Prostate gland (tissue), 2 donors: ENCODE measurements at regions not wholly inside any gene's neighbourhood (a gene's known extent, or its start where the extent isn't known, plus 50 kb on each side); places are given as distances from the start of the nearest gene placed in this dataset.
"Not testable (repeated sequence)": the region's sequence is repeated elsewhere in the genome, so short reads cannot be mapped to it uniquely, and the experiment has no call there.

Experiments used
- DNase-seq: peaks from one replicate; pipeline ENCODE4 v3.0.0-alpha.2; 2019; ENCODE audit warnings: low spot score
- H3K27ac ChIP-seq, 2 donors: fragments of 200-600 bp; sonication (generic); 2 replicates each; pipeline ENCODE4 v1.5.1; 2017 to 2019
- H3K27me3 ChIP-seq: fragments of 200-600 bp; sonication (generic); replicated peaks from 2 replicates; pipeline ENCODE4 v1.5.1; 2019; ENCODE audit not compliant: insufficient read depth
- H3K36me3 ChIP-seq, 2 donors: fragments of 200-600 bp; sonication (generic); 1 replicate in 1 of 2; 2 replicates in 1 of 2; pipeline versions ENCODE4 v1.5.1 to v1.8.1; 2017 to 2019
- H3K4me1 ChIP-seq: fragments of 200-600 bp; sonication (generic); replicated peaks from 2 replicates; pipeline ENCODE4 v1.5.1; 2019
- H3K4me3 ChIP-seq, 2 donors: fragments of 200-600 bp; sonication (generic); 2 replicates each; pipeline ENCODE4 v1.5.1; 2017 to 2019
- H3K9me3 ChIP-seq: fragments of 200-600 bp; sonication (generic); 2 replicates; pipeline ENCODE4 v1.5.1; 2017
- CTCF ChIP-seq, 4 experiments: fragments of 200-600 bp in 2 of 4; fragments of 450-650 bp in 2 of 4; sonication (generic) in 2 of 4; IDR thresholded peaks; 1 replicate in 3 of 4; 2 replicates in 1 of 4; pipeline ENCODE4 v1.5.1; 2016 to 2019; ENCODE audit warnings: antibody characterized with exemption in 4 of 4, mild to moderate bottlenecking in 2 of 4, moderate library complexity in 2 of 4
- POLR2A ChIP-seq: fragments of 450-650 bp; IDR thresholded peaks from one replicate; pipeline ENCODE4 v1.6.1; 2016; ENCODE audit warnings: antibody characterized with exemption, mild to moderate bottlenecking
- POLR2AphosphoS5 ChIP-seq: sonication (generic); formaldehyde crosslinking; IDR thresholded peaks from one replicate; pipeline ENCODE4 v1.6.1; 2017; ENCODE audit warnings: antibody characterized with exemption
- WGBS: methylation state at CpG from one replicate; pipeline ENCODE4 v1.1.5; 2018; 5-methylcytosine and 5-hydroxymethylcytosine counted together
- intact Hi-C: fragments of 100-400 bp; cut with DNase I; formaldehyde crosslinking; loops from one replicate; pipeline ENCODE4 v1.14.2; 2022

GRCh38 chr20:5668529-5668868 lies 57.7 kb upstream of the GPCPD1 start:
- DNase-seq: peak; percentile 75
- no peaks in the 10 kb centered on the region for H3K36me3 ChIP-seq
- H3K27ac ChIP-seq: no peak overlapping the region
- no peak overlapping the region for H3K4me3 ChIP-seq
- WGBS: 56% methylated on average over 5 of the region's 5 CpGs
- intact Hi-C loops: no loop called here
- H3K4me1 ChIP-seq: no peaks in the 10 kb centered on the region
- H3K9me3 ChIP-seq: no peaks in the 10 kb centered on the region
- no peaks in the 10 kb centered on the region for H3K27me3 ChIP-seq
- TF ChIP-seq POLR2AphosphoS5 (peak; percentile 44), CTCF (IDR thresholded peaks at IDR 0.05) (no peak)

GRCh38 chr20:5667705-5668528 lies 57.1 kb upstream of the GPCPD1 start:
- no peak for TF ChIP-seq POLR2AphosphoS5
- Histone ChIP-seq H3K4me3 (no peak overlapping the region), H3K27me3 (no peaks in the 10 kb centered on the region), H3K9me3 (no peaks in the 10 kb centered on the region), H3K27ac (no peak overlapping the region), H3K36me3 (no peaks in the 10 kb centered on the region), H3K4me1 (no peaks in the 10 kb centered on the region)
- WGBS: 83% methylated on average over 4 of the region's 4 CpGs
- intact Hi-C loops: no loop called here
- no peak for DNase-seq

GRCh38 chr20:5665417-5665816 lies 54.6 kb upstream of the GPCPD1 start:
- DNase-seq: no peak
- Histone ChIP-seq H3K27ac (no peak overlapping the region), H3K36me3 (no peaks in the 10 kb centered on the region), H3K4me3 (no peak overlapping the region), H3K27me3 (no peaks in the 10 kb centered on the region), H3K4me1 (no peaks in the 10 kb centered on the region), H3K9me3 (no peaks in the 10 kb centered on the region)
- TF ChIP-seq POLR2AphosphoS5 (no peak), CTCF (IDR thresholded peaks at IDR 0.05) (no peak), POLR2A (no peak)
- 94% methylated on average over 2 of the region's 2 CpGs for WGBS
- intact Hi-C loops: no loop called here

- Histone ChIP-seq H3K9me3 (no peaks in the 10 kb centered on the region), H3K27ac (no peak overlapping the region), H3K27me3 (no peaks in the 10 kb centered on the region), H3K4me3 (no peak overlapping the region), H3K4me1 (no peaks in the 10 kb centered on the region), H3K36me3 (no peaks in the 10 kb centered on the region)
- WGBS: 53% methylated on average over 5 of the region's 5 CpGs
- TF ChIP-seq CTCF (IDR thresholded peaks at IDR 0.05): no peak
- TF ChIP-seq POLR2AphosphoS5: no peak
- no peak for TF ChIP-seq POLR2A
- DNase-seq: no peak
- intact Hi-C loops: no loop called here
Observed at GRCh38 chr20:5663396-5663795, 52.6 kb upstream of the GPCPD1 start.

- WGBS: 96% methylated on average over 2 of the region's 2 CpGs
- H3K27ac ChIP-seq: no peak overlapping the region
Observed at GRCh38 chr20:5662769-5663168, 52.0 kb upstream of the GPCPD1 start.

GRCh38 chr20:5660756-5661155 lies 50.0 kb upstream of the GPCPD1 start:
- H3K4me1 ChIP-seq, H3K4me3 ChIP-seq, intact Hi-C loops, DNase-seq, H3K27me3 ChIP-seq, H3K9me3 ChIP-seq, H3K36me3 ChIP-seq, H3K27ac ChIP-seq: not testable (repeated sequence)
- 93% methylated on average over 8 of the region's 8 CpGs for WGBS

More at GRCh38 chr20:5662769-5663168, 52.0 kb upstream of the GPCPD1 start:
- Histone ChIP-seq H3K36me3 (no peaks in the 10 kb centered on the region), H3K9me3 (no peaks in the 10 kb centered on the region), H3K27me3 (no peaks in the 10 kb centered on the region), H3K4me1 (no peaks in the 10 kb centered on the region), H3K4me3 (no peak overlapping the region)
- DNase-seq: no peak
- intact Hi-C loops: no loop called here
- TF ChIP-seq CTCF (IDR thresholded peaks at IDR 0.05): no peak
- TF ChIP-seq POLR2A: no peak
- no peak for TF ChIP-seq POLR2AphosphoS5
